ENCODE measurements at regions not wholly inside any gene's neighbourhood (a gene's known extent, or its start where the extent isn't known, plus 50 kb on each side); places are given as distances from the start of the nearest gene placed in this dataset.

GRCh38 chr10:117903854-117904253 is 142.9 kb downstream of the RAB11FIP2 start:
- TF ChIP-seq ZNF462 (CRISPR knock-in tag; IDR thresholded peaks at IDR 0.05) (no peak), CTCF (conservative IDR thresholded peaks at IDR 0.05; ENCODE audit: low read depth in 2 of 2) (no peak), POLR2AphosphoS5 (IDR thresholded peaks at IDR 0.05; ENCODE audit: low read depth) (no peak), STAT1 (IDR thresholded peaks at IDR 0.05; ENCODE audit: unreplicated experiment) (no peak), REST (IDR thresholded peaks at IDR 0.05; ENCODE audit: unreplicated experiment) (no peak), ZNF331 (CRISPR knock-in tag; IDR thresholded peaks at IDR 0.05; ENCODE audit: low read depth) (no peak), CREB1 (CRISPR knock-in tag; IDR thresholded peaks at IDR 0.05; ENCODE audit: low read depth) (no peak), NANOG (IDR thresholded peaks at IDR 0.05; ENCODE audit: borderline replicate concordance) (no peak), JUNB (IDR thresholded peaks at IDR 0.05; ENCODE audit: unreplicated experiment) (no peak), ZNF114 (CRISPR knock-in tag; IDR thresholded peaks at IDR 0.05) (no peak), EZH2phosphoT487 (IDR thresholded peaks at IDR 0.05; ENCODE audit: unreplicated experiment) (no peak), ETS1 (IDR thresholded peaks at IDR 0.05) (no peak)
- no peaks in the 10 kb centered on the region for H3K79me2 ChIP-seq (replicated peaks; ENCODE audit: insufficient read depth)
- ATAC-seq: no peak

More at GRCh38 chr10:117903854-117904253, 142.9 kb downstream of the RAB11FIP2 start:
- H3K4me3 ChIP-seq: no peak overlapping the region
- DNase-seq (ENCODE audit: low spot score): no peak
- H3K4me2 ChIP-seq: no peak overlapping the region
- H3K9me2 ChIP-seq (ENCODE audit: insufficient read depth): peaks cover 12% of the 10 kb centered on the region
- Mint-ChIP-seq H3K27ac (no peak overlapping the region), H3K9me3 (no peaks in the 10 kb centered on the region), H3K4me3 (no peak overlapping the region), H3K4me1 (peaks cover 7% of the 10 kb centered on the region), H3K27me3 (ENCODE audit: insufficient read depth, low read depth, poor library complexity) (peaks cover 5% of the 10 kb centered on the region), H3K36me3 (ENCODE audit: low read depth) (no peaks in the 10 kb centered on the region)
- H3K36me3 ChIP-seq (ENCODE audit: insufficient read depth): no peaks in the 10 kb centered on the region
- no peak overlapping the region for H2AFZ ChIP-seq
- peaks cover 9% of the 10 kb centered on the region; the same call in 1 of the 2 replicates for H3K4me1 ChIP-seq (ENCODE audit: insufficient read depth)
- no peaks in the 10 kb centered on the region for H3F3A ChIP-seq (replicated peaks; ENCODE audit: low read depth)
- no peaks in the 10 kb centered on the region for H4K20me1 ChIP-seq (replicated peaks; ENCODE audit: insufficient read depth)
- H3K27ac ChIP-seq (ENCODE audit: low read depth): no peak overlapping the region
- no peaks in the 10 kb centered on the region for H3K27me3 ChIP-seq (ENCODE audit: insufficient read depth)

All from GM23338 (cell line).